Peyer's patch (tissue), 4 donors: ENCODE measurements at regions not wholly inside any gene's neighbourhood (a gene's known extent, or its start where the extent isn't known, plus 50 kb on each side); places are given as distances from the start of the nearest gene placed in this dataset.

ENCODE experiments used
- DNase-seq, 3 donors: peaks; one replicate each; pipeline ENCODE4 v3.0.0-alpha.2; 2017 to 2019
- H3K27ac ChIP-seq, 4 donors: fragments of 200-600 bp; sonication (generic); one replicate each; pipeline ENCODE4 v1.5.1; 2016 to 2019
- H3K27me3 ChIP-seq, 2 donors: fragments of 200-600 bp; sonication (generic); one replicate each; pipeline ENCODE4 v1.5.1; 2019
- H3K36me3 ChIP-seq, 3 donors: fragments of 200-600 bp; sonication (generic); one replicate each; pipeline ENCODE4 v1.5.1; 2016 to 2019
- H3K4me1 ChIP-seq, 4 donors: fragments of 200-600 bp; sonication (generic); one replicate each; pipeline ENCODE4 v1.5.1; 2016 to 2019
- H3K4me3 ChIP-seq, 4 donors: fragments of 200-600 bp; sonication (generic); 1 replicate in 3 of 4; 2 replicates in 1 of 4; pipeline ENCODE4 v1.5.1; 2016 to 2019; ENCODE audit warnings: mild to moderate bottlenecking in 1 of 4
- H3K9me3 ChIP-seq, 4 donors: fragments of 200-600 bp; sonication (generic); one replicate each; pipeline ENCODE4 v1.5.1; 2016 to 2019; ENCODE audit warnings: mild to moderate bottlenecking in 1 of 4
- CTCF ChIP-seq, 6 experiments: fragments of 450-650 bp in 4 of 6; fragments of 200-600 bp in 2 of 6; sonication (generic) in 1 of 6; IDR thresholded peaks; one replicate each; pipeline ENCODE4 v1.5.1; 2017 to 2019; ENCODE audit warnings: antibody characterized with exemption in 6 of 6, mild to moderate bottlenecking in 3 of 6, moderate library complexity in 1 of 6
- POLR2A ChIP-seq, 2 donors: fragments of 450-650 bp; IDR thresholded peaks; one replicate each; pipeline ENCODE4 v1.5.1; 2017; ENCODE audit warnings: antibody characterized with exemption in 2 of 2, mild to moderate bottlenecking in 2 of 2, moderate library complexity in 2 of 2

DNA sequence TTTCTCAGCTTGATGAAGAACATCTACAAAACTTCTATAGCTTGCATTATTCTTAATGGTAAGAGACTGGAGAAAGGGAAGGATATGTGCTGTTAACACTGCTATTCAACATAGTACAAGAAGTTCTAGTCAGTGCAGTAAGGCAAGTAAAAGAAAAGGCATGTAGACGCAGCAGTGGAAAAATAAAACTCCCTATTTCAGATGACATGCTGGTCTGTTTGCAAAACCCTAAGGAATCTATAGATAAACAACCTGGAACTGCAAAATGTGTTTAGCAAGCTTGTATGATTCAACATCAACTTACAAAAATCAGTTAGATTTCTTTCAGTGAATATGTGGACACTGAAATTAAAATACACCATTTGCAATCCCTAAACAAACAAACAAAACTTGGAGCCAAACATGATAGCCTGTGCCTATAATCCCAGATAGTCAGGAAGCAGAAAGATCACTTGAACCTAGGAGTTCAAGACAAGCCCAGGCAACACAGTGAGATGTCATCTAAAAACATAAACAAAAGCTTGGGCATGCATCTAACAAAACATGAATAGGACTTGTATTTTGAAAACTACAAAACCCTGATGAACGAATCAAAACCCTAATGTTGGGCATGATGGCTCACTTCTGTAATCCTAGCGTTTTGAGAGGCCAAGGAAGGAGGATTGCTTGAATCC lies 293.6 kb upstream of the RGS6 start:
- DNase-seq = no peak
- TF ChIP-seq POLR2A (IDR thresholded peaks at IDR 0.05) = no peak
- no peak for TF ChIP-seq CTCF (IDR thresholded peaks at IDR 0.05)

DNA sequence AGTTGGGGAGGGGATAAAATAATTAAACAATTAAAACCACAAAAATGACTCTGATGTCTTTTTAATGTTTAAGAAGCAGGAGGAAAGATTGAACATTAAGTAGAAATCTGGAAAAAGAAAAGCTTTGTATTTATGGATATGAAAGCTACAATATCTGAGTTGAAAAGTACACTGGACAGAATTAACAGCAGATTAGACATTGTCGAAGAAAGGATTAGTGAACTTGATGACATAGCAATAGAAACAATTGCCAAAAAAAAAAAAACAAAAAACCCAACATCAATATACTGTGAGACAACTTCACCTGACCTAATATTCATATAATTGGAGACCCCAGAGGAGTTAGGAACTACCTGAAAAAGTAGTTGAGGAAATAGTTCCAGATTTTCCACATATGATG lies 289.5 kb upstream of the RGS6 start:
- Histone ChIP-seq H3K4me3 (no peak overlapping the region), H3K4me1 (no peaks in the 10 kb centered on the region), H3K27me3 (no peaks in the 10 kb centered on the region), H3K9me3 (no peaks in the 10 kb centered on the region), H3K36me3 (peaks cover 0 to 4% (median 0%) of the 10 kb centered on the region in 3 donors), H3K27ac (no peak overlapping the region)
- TF ChIP-seq POLR2A (IDR thresholded peaks at IDR 0.05) (no peak), CTCF (IDR thresholded peaks at IDR 0.05) (no peak)
- DNase-seq = no peak

More for the DNA sequence above, 293.6 kb upstream of the RGS6 start:
- H3K27me3 ChIP-seq = no peaks in the 10 kb centered on the region
- no peaks in the 10 kb centered on the region for H3K9me3 ChIP-seq
- H3K36me3 ChIP-seq = peaks cover 0 to 4% (median 0%) of the 10 kb centered on the region in 3 donors
- no peaks in the 10 kb centered on the region for H3K4me1 ChIP-seq
- H3K27ac ChIP-seq = no peak overlapping the region
- H3K4me3 ChIP-seq = no peak overlapping the region

GRCh38 chr14:71645656-71646055 lies 286.6 kb upstream of the RGS6 start:
- H3K9me3 ChIP-seq = no peaks in the 10 kb centered on the region
- no peak overlapping the region for H3K4me3 ChIP-seq
- H3K27ac ChIP-seq = no peak overlapping the region
- DNase-seq = no peak
- H3K4me1 ChIP-seq = no peaks in the 10 kb centered on the region
- TF ChIP-seq POLR2A (IDR thresholded peaks at IDR 0.05) (no peak), CTCF (IDR thresholded peaks at IDR 0.05) (no peak)
- H3K27me3 ChIP-seq = no peaks in the 10 kb centered on the region
- peaks cover 0 to 4% (median 0%) of the 10 kb centered on the region in 3 donors for H3K36me3 ChIP-seq

DNA sequence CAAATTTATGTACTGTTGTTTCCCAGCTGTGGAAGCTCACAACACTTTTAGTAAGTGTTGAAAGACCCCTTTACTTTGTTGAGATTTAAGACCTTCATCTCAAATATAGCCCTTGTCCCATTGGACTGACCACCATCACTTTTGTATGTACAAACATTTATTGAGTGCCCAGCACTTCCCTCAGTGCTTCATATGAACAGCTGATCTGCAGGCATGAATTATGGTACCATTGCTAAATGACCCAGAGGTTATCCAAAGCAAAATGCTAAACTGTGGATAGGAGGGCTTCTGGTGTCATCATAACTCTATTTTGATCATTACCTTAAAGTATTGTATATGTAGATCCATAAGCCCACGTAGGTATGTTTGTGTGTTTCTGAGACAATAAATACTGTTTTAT lies 285.7 kb upstream of the RGS6 start:
- H3K27me3 ChIP-seq = no peaks in the 10 kb centered on the region
- DNase-seq = no peak
- H3K4me3 ChIP-seq = no peak overlapping the region
- no peak overlapping the region for H3K27ac ChIP-seq
- H3K36me3 ChIP-seq = peaks cover 0 to 4% (median 4%) of the 10 kb centered on the region in 3 donors
- peaks cover 0 to 1% (median 0%) of the 10 kb centered on the region in 4 donors for H3K9me3 ChIP-seq
- TF ChIP-seq POLR2A (IDR thresholded peaks at IDR 0.05) = no peak
- no peak for TF ChIP-seq CTCF (IDR thresholded peaks at IDR 0.05)
- no peaks in the 10 kb centered on the region for H3K4me1 ChIP-seq

DNA sequence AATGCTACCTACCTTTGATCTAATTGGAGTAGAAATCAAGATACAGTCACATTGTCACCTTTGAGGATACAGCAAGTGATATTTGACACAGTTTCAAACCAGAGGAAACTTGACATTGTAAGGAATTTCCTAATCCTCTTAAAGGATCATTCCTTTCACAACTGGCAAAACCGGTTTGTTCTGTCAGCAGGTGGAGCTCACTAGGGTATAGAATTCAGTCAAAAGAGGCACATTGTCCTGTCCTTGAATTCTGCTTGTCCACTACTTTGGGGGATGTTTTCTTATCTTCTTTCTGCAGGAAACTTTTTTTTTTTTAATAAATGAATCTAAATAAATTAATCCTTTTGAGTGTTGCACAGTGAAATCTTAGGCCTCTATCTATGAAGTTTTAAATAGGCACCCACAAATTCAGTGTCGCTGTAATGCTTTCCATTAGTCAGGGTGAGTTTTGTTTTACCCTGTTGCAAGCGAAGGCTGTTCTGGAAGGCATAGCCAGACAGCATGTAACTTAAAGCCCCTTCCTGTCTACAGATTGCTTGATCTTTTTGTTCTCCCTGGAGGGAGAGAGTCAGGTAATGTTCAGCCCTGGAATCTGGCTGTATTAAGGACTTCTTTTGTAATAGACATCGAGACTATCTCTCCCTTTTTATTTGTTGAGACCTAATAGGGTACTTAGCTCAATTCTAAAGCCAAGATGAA lies 285.0 kb upstream of the RGS6 start:
- H3K27ac ChIP-seq = no peak overlapping the region
- H3K9me3 ChIP-seq = peaks cover 0 to 9% (median 0%) of the 10 kb centered on the region in 4 donors
- H3K4me1 ChIP-seq = no peaks in the 10 kb centered on the region
- no peak overlapping the region for H3K4me3 ChIP-seq
- peaks cover 0 to 11% (median 4%) of the 10 kb centered on the region in 3 donors for H3K36me3 ChIP-seq
- TF ChIP-seq CTCF (IDR thresholded peaks at IDR 0.05) = no peak
- TF ChIP-seq POLR2A (IDR thresholded peaks at IDR 0.05) = no peak
- DNase-seq = no peak
- no peaks in the 10 kb centered on the region for H3K27me3 ChIP-seq
